ENCODE measurements at regions not wholly inside any gene's neighbourhood (a gene's known extent, or its start where the extent isn't known, plus 50 kb on each side); places are given as distances from the start of the nearest gene placed in this dataset.

- TF ChIP-seq CTCF (conservative IDR thresholded peaks at IDR 0.05; ENCODE audit: low read depth, low read length) = no peak
- no peak for DNase-seq (ENCODE audit: low read depth)
- H3K4me3 ChIP-seq (ENCODE audit: low read depth, low read length) = no peak overlapping the region
Observed at GRCh38 chr18:70462078-70462439, 173.2 kb downstream of the SOCS6 start.

DNA sequence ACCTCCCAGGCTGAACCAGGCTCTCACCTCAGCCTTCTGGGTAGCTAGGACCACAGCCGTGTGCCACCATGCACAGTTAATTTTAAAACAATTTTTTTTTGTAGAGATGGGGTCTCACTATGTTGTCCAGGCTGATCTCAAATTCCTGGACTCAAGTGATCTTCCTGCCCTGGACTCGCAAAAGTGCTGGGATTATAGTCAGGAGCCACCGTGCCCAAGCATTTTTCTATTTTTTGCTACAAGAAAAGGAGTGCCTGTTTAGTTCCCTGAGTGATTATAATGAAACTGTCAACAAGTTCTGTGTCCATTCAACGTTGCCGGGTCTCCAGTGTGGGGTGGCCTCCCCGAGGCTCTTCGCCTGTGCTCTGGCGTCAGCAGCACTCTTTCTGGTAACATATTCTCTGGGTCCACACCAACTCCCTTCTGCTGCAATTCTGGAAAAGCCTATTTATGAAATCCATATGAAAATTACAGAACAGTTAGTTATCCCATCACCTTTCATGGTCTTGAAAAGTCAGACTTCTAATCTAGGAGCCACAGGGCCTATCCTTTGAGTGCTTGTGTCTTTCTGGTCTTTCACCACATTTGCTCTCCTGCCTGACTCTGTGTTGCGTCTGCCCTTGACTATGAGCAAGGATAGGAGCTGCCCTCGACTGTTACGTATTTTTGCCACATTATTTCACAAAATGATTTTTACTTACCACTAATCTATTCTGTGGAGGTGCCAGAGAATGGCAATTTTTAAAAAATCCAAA is 172.7 kb downstream of the SOCS6 start:
- DNase-seq (ENCODE audit: low read depth) = no peak

DNA sequence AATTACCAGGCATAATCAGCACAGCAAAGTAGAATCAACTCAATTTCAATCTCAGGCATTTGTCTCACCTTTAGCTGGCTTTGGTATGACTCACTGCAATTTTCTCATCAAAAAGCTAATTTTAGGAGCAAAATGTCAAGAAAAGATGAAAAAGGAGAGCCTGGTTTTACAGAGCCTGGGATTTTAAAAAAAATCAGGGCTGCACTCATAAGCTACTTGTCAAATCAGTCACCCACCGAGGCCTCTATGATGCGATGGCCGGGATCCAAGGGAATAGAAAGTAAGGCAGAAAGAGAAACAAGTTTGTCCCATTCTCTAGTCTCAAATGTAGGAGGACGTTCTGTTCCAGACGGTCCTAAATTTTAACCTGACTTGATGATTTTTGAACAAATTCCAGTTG is 170.9 kb downstream of the SOCS6 start:
- no peak for TF ChIP-seq CTCF (conservative IDR thresholded peaks at IDR 0.05; ENCODE audit: low read depth, low read length)
- DNase-seq (ENCODE audit: low read depth) = no peak
- no peak overlapping the region for H3K4me3 ChIP-seq (ENCODE audit: low read depth, low read length)

More for the DNA sequence above, 172.7 kb downstream of the SOCS6 start:
- TF ChIP-seq CTCF (conservative IDR thresholded peaks at IDR 0.05; ENCODE audit: low read depth, low read length) = no peak
- no peak overlapping the region for H3K4me3 ChIP-seq (ENCODE audit: low read depth, low read length)

- DNase-seq (ENCODE audit: low read depth) = no peak
- no peak for TF ChIP-seq CTCF (conservative IDR thresholded peaks at IDR 0.05; ENCODE audit: low read depth, low read length)
Observed at GRCh38 chr18:70459251-70459650, 170.4 kb downstream of the SOCS6 start.

DNA sequence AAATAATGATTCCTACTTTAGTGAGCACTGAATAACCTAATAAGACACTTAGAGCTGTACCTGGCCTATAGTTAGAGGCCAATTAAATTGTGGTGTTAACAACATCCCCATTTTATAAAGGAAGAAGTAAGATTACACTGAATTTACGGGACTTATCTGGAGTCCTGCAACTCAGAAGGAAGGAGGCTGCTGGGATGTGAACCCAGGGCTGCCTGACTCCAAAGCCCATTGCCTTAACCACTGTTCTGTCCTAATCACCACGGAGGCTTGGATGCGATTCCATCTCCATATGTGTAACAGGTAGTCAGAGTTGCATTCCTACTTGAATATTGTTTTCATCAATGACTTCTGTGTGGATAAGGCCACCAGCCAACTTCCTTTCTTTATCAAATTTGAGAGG is 168.9 kb downstream of the SOCS6 start:
- H3K4me3 ChIP-seq (ENCODE audit: low read depth, low read length) = no peak overlapping the region
- TF ChIP-seq CTCF (conservative IDR thresholded peaks at IDR 0.05; ENCODE audit: low read depth, low read length) = no peak
- DNase-seq (ENCODE audit: low read depth) = no peak

More at GRCh38 chr18:70459251-70459650, 170.4 kb downstream of the SOCS6 start:
- H3K4me3 ChIP-seq (ENCODE audit: low read depth, low read length) = no peak overlapping the region

DNA sequence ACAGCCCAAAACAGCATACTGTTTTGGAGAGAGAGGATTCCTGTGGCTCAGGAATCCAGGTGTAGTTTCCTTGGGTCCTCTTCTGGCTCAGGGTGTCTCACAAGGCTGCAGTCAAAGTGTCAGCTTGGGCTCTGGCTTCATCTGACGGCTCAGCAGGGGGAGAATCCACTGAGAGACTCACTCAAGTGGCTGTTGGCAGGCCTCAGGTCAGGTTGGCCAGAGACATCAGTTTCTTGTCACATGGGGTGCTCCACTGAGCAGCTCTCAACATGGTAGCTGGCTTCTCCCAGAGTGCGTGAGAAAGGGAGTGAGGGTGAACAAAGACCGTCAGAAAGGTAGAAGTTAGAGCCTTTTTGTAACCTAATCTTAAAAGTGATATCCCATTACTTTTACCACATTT is 168.4 kb downstream of the SOCS6 start:
- no peak overlapping the region for H3K4me3 ChIP-seq (ENCODE audit: low read depth, low read length)
- TF ChIP-seq CTCF (conservative IDR thresholded peaks at IDR 0.05; ENCODE audit: low read depth, low read length) = no peak
- no peak for DNase-seq (ENCODE audit: low read depth)

DNA sequence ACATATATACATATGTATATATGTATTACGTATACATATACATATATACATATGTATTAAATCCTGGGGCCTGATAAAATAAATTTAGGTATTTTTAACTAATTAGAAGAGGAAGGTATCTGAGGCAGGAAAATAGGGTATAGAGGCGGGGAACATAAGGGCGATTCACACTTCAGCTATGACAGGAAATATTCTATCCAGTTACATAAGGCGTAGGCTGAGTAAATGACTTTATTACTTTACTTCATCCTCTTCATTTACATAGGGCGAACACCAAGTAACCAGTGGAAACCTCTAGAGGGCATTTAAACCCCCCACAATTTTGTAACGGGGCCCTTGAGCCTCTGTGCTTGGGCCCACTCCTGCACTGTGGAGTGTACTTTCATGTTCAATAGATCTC is 167.5 kb downstream of the SOCS6 start:
- H3K4me3 ChIP-seq (ENCODE audit: low read depth, low read length) = no peak overlapping the region
- no peak for DNase-seq (ENCODE audit: low read depth)
- TF ChIP-seq CTCF (conservative IDR thresholded peaks at IDR 0.05; ENCODE audit: low read depth, low read length) = no peak

Measured in choroid plexus epithelial cell (primary cell).